NCI-H345 treated with DMSO at 0.1 percent for 48 hours (cell line): ENCODE measurements at regions not wholly inside any gene's neighbourhood (a gene's known extent, or its start where the extent isn't known, plus 50 kb on each side); places are given as distances from the start of the nearest gene placed in this dataset.
"Not testable (repeated sequence)": the region's sequence is repeated elsewhere in the genome, so short reads cannot be mapped to it uniquely, and the experiment has no call there.

Experiments used
- DNase-seq: peaks from one replicate; lab custom pipeline; 2025; ENCODE audit not compliant: unreplicated experiment; lab: John Stamatoyannopoulos, UW

DNA sequence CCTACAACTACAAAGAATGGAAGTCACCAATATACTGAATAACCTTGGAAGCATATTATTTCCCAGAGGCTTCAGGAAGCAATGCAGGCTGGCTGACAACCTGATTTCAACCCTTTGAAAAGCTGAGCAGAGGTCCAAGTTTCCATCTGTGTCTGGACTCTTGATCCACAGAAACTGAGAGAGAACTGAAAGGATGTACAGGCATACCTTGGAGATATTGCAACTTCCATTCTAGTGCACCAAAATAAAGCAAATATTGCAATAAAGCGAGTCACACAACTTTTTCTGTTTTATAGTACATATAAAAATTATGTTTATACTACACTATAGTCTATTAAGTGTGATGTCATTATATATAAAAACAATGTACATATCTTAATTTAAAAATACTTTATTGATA is 85.3 kb downstream of the TYW3 start:
- no peak for DNase-seq

DNA sequence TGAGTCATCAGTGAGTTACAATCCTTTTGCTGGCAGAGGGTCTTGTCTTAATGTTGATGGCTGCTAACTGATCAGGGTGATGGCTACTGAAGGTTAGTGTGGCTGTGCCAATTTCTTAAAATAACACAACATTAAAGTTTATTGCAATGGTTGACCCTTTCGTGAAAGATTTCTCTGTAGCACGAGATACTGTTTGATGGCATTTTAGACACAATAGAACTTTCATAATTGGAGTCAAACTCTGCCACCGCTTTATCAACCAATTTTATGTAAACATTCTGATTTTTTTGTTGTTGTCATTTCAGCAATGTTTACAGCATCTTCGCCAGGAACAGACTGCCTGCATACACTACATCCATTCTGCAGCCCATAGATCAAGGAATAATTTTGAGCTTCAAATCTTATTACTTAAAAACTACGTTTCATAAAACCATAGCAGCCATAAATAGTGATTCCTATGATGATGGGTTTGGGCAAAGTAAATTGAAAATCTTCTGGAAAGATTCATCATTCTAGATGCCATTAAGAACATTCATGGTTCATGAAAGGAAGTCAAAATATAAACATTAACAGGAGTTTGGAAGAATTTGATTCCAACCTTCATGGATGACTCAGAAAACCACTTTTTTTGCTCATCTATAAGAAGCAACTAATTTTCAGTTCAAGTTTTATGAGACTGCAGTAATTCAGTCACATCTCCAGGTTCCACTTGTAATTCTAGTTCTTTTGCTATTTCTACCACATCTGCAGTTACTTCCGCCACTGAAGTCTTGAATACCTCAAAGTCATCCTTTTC is 85.9 kb downstream of the TYW3 start:
- DNase-seq = no peak

DNA sequence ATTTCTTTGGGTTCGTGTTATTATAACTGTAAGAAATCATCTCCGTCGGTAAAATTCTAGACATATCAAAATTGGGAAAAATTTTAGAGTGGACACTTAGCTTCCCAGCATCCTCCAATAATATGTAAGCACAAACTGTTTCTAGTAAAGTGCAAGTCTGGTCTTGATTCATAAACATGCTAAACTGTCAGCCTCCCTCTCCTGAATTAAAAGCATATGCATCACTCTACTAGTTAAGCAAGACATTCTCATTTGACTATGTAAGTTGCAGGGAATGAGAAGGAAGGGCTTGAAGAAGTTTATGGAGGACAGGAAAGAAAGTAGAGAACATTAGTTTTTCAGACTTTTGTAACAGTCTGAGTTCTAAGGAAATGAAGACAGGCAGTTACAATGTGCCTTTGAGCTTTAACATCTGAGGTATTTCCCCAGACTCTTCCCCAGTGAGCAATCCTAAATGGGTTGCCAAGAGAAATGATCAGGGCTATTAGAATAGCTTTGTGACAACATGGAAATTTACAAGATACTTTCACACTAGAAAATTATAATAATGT is 90.0 kb downstream of the TYW3 start:
- DNase-seq = no peak

DNA sequence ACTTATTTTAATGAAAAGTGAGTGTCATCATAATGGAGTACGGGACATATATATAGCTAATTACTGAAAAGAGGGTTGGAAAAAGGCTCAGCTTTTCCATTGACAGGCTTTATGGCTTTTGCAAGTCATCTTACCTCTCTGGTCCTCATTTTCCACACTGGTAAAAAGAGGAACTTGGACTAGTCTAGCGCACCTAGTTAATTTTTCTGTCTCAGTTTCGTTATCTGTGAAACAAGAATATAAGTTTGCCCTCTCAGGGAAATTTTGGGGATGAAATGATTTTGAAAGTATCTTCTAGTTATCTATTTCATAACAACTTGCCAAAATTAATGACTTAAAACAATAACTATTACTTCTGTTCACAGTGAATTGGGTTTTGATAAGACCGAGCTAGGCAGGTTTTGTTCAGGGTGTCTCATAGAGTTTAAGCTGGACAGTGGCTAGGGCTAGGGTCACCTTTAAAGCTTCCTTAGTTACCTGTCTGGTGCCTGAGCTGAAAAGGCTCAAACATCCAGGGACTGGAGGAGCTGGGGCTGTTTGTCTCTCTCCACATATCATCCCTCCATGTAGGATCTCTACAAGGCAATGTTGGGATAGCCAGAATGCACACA is 91.7 kb downstream of the TYW3 start:
- no peak for DNase-seq

DNA sequence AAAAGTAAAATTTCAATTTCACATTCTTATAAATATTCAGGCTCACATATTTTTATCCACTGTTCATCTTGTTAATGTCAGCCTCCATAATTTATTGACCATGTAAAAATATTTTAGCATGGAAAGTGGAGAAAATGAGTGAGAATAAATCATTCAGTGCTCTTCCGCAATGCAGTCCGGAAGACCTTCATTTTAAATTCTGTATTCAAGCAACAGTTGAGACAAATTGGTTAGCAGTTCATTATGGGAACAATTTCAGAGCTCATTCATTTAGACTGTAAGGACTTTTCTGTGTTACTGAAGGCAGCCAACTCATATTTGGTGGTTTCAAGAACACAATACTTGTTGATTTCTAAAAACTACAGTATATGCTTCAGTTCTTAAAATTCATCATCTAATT is 97.8 kb downstream of the TYW3 start:
- DNase-seq = no peak

DNA sequence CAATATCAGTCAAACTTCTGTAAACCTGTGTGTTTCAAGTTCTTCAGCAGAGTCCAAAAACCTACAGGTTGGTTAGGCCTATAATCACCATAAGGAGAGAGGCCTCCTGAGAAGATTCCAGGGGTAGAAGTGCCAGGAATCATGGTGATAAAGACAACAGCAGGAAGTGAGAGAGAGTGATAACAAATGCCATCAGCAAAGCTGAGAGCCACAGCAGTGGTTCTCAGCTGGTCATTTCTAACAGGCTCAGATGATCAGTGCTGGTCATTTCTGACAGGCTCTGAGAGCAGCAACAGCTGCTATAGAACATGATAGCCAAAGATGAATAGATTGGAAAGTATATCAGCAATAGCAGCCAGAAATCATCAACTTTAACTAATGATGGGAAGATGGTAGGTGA is 101.3 kb downstream of the TYW3 start:
- no peak for DNase-seq

DNA sequence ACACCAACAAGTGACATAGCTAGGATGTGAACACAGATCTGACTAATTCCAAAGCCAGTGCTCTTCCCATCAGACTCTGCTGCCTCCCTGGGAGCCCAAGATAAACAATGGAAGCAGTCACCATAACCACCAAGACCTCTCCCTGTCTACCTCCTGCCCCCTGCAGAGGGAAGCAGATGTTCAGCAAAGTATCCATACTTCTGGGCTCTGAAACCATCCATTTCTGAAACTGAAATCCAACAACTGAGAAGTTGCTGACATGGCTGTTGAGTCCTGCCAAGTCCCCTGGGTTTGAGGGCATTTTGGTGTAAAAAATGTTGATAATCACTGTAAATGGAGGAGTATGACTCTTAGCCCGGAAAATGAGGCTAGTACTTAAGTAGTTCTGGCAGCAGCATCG is 102.1 kb downstream of the TYW3 start:
- DNase-seq = peak; percentile 29

DNA sequence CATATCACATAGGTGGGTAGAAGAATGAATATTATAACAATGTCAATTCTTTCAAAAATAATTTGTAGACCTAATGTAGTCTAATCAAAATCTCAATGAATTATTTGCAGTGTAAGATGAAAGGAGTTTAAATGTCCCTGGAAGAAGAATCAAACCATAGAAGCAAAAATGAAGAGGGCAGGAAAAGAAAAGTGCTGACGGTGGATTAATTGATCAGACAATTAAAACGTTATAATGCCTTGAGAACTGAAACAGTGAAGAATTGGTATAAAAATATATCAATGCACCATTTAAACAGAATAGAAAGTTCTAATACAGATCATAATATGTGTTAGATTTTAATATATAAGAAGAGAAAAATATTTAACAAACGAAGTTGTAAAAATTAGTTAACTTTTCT is 109.8 kb downstream of the TYW3 start:
- no peak for DNase-seq

DNA sequence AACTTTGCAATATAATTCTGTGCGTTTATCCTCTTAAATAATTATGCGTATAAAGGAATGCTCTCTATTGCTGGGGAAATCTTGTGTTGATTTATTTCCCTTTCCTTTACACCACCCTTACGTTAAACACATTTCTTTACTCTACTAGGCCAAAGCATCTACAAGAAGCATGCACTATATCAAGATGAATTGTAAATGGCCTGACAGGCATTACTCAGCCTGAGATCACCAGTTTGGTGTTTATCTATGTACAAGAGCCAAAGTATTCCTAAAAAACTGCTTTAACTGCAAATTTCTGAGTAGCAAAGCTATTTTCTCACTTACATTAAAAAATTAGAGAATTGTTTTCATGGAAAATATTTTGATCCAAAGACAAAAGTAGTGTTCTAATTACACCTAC is 114.8 kb downstream of the TYW3 start:
- DNase-seq = no peak

DNA sequence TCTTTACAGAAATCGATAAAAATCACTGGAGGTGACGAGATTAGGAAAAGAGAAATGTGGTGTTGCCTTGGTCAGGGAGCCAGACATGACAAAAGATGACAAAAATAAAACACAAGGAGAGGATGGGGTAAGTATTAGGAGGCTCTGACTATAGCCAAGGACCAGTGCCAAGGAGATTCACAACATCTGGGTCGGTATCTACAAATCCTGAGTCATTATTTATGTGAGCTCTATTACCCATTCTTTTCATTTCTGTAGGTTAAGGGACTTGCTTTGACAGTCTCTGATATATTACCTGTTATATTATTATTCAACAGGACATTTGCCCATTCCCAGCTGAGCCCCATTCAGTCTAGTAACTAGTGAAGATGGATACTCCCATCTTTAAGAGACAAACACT is 120.8 kb downstream of the TYW3 start:
- no peak for DNase-seq

DNA sequence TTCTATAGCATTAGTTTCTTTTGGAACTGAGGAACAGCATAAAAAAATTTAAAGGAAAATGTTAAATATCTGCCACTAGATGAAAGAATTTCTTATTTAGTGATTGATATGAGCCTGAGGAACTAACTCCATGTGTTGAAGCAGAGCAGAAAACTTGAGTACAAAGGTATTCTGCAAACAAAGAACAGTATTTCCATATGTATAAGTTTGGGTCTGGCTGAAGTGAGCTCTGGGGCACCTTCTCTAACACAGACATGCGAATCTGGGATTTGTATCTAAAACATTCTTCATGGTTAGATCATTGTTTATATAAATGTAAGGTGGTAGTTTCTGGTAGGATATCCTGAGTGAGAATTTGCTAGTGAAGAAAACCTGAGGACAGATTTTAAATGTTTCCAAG is 123.2 kb downstream of the TYW3 start:
- no peak for DNase-seq

DNA sequence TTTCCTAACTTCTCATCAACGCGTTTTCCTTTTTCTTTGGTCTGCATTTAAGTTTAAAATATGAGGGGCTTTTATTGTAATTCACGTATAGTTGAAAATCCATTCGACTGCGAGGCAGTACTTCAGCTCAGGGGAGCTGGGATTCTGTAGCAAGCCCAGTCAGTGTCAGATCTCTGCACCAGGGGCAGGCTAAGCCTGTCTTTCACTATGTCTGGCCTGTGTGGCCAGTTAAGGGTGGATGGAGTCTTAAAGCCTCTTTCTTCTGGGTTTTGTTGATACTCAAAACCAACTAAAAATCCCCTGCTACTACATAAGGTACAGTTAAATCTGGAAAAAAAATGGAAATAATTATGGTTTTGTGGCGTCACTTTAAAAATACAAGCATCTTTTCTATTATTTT is 124.7 kb downstream of the TYW3 start:
- DNase-seq = no peak

DNA sequence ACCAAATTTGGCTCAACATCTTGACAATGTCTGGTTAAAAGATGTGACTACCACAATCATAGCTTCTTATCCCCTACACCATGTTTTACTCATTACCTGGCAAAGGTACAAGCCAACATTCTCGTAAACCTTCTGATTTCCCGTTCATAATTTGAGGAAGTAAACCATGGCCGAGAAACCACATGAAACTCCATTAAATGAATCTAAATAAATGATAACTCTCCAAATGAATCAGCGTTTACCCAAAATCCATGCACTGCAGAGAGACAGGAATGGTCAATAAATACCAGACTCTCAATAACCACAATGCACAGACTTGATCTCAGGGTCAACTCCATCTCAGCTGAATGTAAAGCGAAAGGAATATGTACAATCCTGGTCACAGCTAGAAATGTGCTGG is 125.2 kb downstream of the TYW3 start:
- DNase-seq = no peak

DNA sequence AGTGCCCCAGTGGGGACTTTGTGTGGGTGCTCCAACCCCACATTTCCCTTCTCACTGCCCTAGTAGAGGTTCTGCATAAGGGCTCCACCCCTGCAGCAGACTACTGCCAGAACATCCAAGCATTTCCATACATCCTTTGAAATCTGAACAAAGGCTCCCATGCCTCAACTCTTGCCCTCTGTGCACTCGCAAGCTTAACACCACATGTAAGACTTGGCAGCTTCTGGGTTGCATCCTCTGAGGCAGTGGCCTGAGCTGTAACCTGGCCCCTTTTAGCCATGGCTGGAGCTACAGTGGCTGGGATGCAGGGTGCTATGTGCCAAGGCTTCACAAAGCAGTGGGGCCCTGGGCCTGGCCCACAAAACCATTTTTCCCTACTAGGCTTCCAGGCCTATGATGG is 128.9 kb downstream of the TYW3 start:
- no peak for DNase-seq

DNA sequence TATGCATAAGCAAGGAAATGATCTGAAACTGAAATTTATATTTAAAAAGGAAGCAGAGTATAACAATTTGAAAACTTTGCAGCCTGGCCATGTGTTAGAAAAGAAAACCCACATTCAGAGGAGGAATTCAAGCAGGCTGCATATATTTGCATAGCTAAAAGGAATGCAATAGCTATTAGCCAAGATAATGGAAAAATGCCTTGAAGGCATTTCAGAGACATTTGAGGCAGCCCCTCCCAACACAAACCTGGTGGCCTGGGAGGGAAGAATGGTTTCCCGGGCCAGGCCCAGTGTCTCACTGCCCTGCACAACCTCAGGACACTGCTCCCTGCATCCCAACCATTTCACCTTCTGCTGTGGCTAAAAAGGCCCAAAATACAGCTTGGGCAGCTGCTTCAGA is 136.8 kb downstream of the TYW3 start:
- no peak for DNase-seq

DNA sequence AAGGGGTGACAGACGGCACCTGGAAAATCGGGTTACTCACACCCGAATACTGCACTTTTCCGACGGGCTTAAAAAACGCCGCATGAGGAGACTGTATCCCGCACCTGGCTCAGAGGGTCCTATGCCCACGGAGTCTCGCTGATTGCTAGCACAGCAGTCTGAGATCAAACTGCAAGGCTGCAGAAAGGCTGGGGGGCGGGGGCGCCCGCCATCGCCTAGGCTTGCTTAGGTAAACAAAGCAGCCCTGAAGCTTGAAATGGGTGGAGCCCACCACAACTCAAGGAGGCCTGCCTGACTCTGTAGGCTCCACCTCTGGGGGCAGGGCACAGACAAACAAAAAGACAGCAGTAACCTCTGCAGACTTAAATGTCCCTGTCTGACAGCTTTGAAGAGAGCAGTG is 144.4 kb downstream of the TYW3 start:
- not testable (repeated sequence) for DNase-seq

DNA sequence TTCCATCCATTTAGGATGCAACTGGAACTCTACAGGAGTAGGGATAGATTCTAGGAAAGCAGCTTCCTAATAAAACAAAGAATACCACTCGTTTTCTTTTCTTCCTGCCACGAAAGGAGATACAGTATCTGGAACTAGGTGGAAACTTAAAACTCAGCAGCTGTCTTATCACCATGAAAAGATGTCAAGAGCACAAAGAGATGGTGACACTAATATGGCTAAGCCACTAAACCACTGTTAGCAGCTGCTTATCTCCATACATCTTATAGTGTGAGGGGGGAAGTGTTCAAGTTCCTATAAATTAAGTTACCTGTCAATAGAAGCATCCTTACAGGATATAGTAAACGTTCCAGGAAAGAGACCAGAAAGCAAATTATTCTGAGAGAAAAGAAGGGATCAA is 162.5 kb downstream of the TYW3 start:
- no peak for DNase-seq

DNA sequence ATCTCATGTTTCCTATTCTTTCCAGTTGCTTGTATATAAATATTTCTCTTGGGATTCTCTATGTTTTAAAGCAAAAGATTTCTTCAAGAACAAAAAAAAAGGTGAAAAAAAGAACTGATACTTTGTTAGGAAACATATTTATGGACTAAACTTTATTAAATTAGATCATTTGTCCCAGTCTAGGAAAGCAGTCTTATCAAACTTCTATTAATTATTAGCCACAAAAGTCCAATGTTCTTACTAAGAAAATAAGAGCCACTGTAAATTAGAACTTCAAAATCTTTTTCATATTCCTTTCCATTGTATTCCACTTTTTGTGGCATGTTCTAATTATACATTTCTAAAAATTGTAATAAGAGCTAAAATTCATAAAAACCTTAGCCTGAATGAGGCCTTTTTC is 175.2 kb downstream of the TYW3 start:
- DNase-seq = no peak

DNA sequence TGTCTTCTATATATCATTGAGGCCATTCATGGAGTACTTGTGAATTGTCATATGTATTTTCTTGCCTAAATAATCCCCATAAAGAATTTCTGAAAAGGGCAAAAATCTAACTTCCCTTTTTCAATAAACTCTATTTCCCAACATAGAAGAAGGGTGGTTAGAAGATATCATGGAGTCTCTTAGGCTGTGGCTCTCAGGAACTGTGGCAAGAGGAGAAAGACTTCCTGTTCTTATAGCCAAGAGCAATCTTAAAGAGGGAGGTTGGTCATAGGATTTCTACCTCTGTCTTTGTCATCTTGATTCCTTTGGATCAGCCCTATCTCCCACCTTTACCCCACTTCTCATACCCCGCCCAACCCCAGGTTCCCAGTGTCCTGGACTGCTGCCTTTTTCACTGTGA is 175.8 kb downstream of the TYW3 start:
- no peak for DNase-seq

DNA sequence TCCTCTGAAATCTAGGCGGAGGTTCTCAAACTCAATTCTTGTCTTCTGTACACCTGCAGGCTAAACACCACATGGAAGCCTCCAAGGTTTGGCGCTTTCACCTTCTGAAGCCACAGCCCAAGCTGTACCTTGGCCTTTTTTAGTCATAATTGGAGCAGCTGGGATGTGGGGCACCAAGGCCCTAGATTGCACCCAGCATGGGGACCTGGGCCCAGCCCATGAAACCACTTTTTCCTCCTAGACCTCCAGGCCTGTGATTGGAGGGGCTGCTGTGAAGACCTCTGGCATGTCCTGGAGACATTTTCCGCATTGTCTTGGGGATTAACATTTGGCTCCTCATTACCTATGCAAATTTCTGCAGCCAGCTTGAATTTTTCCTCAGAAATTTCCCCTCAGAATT is 181.0 kb downstream of the TYW3 start:
- DNase-seq = no peak

DNA sequence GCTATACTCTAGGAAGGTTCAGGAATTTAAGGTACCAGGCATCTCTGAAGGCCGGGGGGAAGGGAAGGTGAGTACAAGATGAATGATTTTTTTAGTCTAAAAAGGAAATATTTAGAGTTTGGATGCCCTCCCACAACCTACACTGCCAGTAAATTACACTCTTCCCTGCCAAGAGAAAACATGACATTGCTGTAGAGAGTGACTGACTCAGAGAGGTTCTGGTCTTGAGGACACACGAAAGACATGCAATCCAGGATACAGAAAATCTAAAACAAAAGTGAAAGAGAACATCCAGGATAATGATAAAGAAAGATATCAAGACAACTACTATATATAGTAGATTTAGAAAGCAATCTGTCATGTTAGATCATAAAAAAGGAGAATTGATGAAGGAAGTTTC is 200.5 kb downstream of the TYW3 start:
- DNase-seq = no peak

DNA sequence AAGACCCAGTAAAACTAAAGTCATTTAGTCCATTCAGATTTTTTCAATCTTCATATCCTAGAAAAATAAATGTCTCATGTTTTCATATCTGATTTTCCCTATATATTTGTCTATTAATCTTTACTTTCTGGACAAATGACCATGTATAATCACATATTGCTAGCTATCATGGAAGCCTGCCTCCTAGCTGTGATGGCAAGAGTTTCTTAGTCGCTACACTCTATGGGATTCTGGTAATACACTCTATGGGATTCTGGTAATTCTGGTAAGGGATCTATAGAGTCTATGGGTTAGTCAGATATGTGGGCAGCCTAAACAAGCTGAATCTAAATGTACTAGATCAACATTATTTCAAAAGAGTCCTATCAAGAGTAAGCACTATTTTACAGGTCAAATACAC is 198.7 kb upstream of the LHX8 start:
- no peak for DNase-seq

DNA sequence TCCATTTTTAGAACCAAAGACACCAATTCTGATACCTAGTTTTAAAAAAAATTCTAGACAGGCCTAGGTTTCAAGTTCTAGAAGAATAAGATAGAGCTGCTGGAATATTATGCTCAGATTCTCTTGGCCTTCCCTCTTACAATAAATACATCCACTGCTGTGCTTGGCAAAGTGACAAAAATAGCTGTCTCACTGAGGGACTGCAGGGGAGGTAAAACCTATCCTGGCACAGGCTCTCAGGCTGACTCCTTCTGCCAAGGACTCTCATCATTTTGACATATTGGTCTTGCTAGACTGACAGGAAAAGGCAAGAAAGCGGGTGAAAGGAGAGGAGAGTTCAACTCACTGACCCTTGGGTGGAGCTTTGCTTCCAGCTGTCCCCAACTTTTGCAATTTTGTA is 197.0 kb upstream of the LHX8 start:
- DNase-seq = peak; percentile 88
